IMR-90 (cell line): ENCODE measurements at regions not wholly inside any gene's neighbourhood (a gene's known extent, or its start where the extent isn't known, plus 50 kb on each side); places are given as distances from the start of the nearest gene placed in this dataset.

ENCODE experiments used
- ATAC-seq: fragments of 200-7000 bp; cut with Tn5 transposase; 2 replicates; pipeline ENCODE4 v1.9.1; 2020; ENCODE audit warnings: low read depth, mild to moderate bottlenecking, moderate library complexity
- BruUV-seq: library from RNA; stranded (reverse); fragments of 400-500 nt; replicated peaks from 2 replicates; lab custom pipeline; 2021; lab: Mats Ljungman, UMichigan
- CTCF ChIA-PET: fragments of 300-600 bp; formaldehyde crosslinking; extraction: SDS; loops from one replicate; lab custom pipeline; 2021; ENCODE audit warnings: antibody characterized with exemption; lab: Yijun Ruan, JAX
- POLR2A ChIA-PET: fragments of 300-600 bp; sonication (Branson Sonifier 250); formaldehyde crosslinking; loops from one replicate; lab custom pipeline; 2022; ENCODE audit warnings: antibody characterized with exemption; ENCODE audit not compliant: unreplicated experiment; lab: Charles Lee
- DNase-seq: peaks from one replicate; pipeline ENCODE4 v3.0.0; 2013
- H2AFZ ChIP-seq: replicated peaks from 2 replicates; pipeline ENCODE3; 2013; ENCODE audit warnings: low read length, mild to moderate bottlenecking; ENCODE audit not compliant: poor library complexity
- H2AK5ac ChIP-seq: 2 replicates; pipeline ENCODE4 v1.6.1; 2013; ENCODE audit warnings: low read depth, low read length, inconsistent platforms
- H2AK9ac ChIP-seq: replicated peaks from 2 replicates; pipeline ENCODE3; 2013; ENCODE audit warnings: mild to moderate bottlenecking, low read depth, low read length, moderate library complexity; ENCODE audit not compliant: poor library complexity
- H2BK120ac ChIP-seq: 2 replicates; pipeline ENCODE4 v1.6.1; 2013; ENCODE audit warnings: low read depth, low read length, inconsistent platforms
- H2BK15ac ChIP-seq: 3 replicates; pipeline ENCODE4 v1.6.1; 2013; ENCODE audit warnings: low read depth, low read length, inconsistent platforms
- H2BK20ac ChIP-seq: 2 replicates; pipeline ENCODE4 v1.6.1; 2013; ENCODE audit warnings: low read depth, mild to moderate bottlenecking, inconsistent platforms, low read length, moderate library complexity
- H2BK5ac ChIP-seq: 2 replicates; pipeline ENCODE4 v1.6.1; 2013; ENCODE audit warnings: mild to moderate bottlenecking, low read depth, low read length, inconsistent platforms; ENCODE audit not compliant: poor library complexity, severe bottlenecking
- H3K14ac ChIP-seq: replicated peaks from 2 replicates; pipeline ENCODE4 v1.6.1; 2013; ENCODE audit warnings: low read depth, low read length, inconsistent platforms
- H3K18ac ChIP-seq: 2 replicates; pipeline ENCODE4 v1.6.1; 2013; ENCODE audit warnings: low read depth, low read length, control low read depth
- H3K23ac ChIP-seq: 2 replicates; pipeline ENCODE4 v1.6.1; 2013; ENCODE audit warnings: low read depth, low read length, inconsistent platforms
- H3K27ac ChIP-seq: 2 replicates; pipeline ENCODE4 v1.5.1; 2013; ENCODE audit warnings: mild to moderate bottlenecking, control low read depth, low read length; ENCODE audit not compliant: insufficient read depth
- H3K27me3 ChIP-seq: 2 replicates; pipeline ENCODE4 v1.6.1; 2013; ENCODE audit warnings: low read length; ENCODE audit not compliant: control insufficient read depth, insufficient read depth
- H3K36me3 ChIP-seq: 2 replicates; pipeline ENCODE4 v1.6.1; 2013; ENCODE audit warnings: low read length, mixed read lengths; ENCODE audit not compliant: control insufficient read depth, insufficient read depth
- H3K4ac ChIP-seq: 2 replicates; pipeline ENCODE4 v1.6.1; 2013; ENCODE audit warnings: low read depth, low read length, inconsistent platforms
- H3K4me1 ChIP-seq: 2 replicates; pipeline ENCODE4 v1.6.1; 2013; ENCODE audit warnings: low read length, mixed read lengths; ENCODE audit not compliant: control insufficient read depth, insufficient read depth
- H3K4me2 ChIP-seq: 2 replicates; pipeline ENCODE4 v1.6.1; 2013; ENCODE audit warnings: low read depth, mild to moderate bottlenecking, control low read depth, low read length, moderate library complexity
- H3K4me3 ChIP-seq: 2 replicates; pipeline ENCODE4 v1.5.1; 2013; ENCODE audit warnings: low read depth, mild to moderate bottlenecking, control low read depth, low read length, moderate library complexity; ENCODE audit not compliant: insufficient read depth
- H3K56ac ChIP-seq: 2 replicates; pipeline ENCODE4 v1.6.1; 2013; ENCODE audit warnings: low read length, inconsistent platforms; ENCODE audit not compliant: insufficient read depth; ENCODE audit errors: extremely low read depth
- H3K79me1 ChIP-seq, 2 experiments: 2 replicates each; pipeline ENCODE4 v1.6.1; 2013; ENCODE audit warnings: low read length in 2 of 2, inconsistent platforms in 1 of 2, low read depth in 1 of 2
- H3K9ac ChIP-seq: 2 replicates; pipeline ENCODE4 v1.6.1; 2013; ENCODE audit warnings: low read depth, low read length, control low read depth
- H3K9me1 ChIP-seq: 2 replicates; pipeline ENCODE4 v1.6.1; 2013; ENCODE audit warnings: low read length, inconsistent platforms; ENCODE audit not compliant: insufficient read depth
- H3K9me3 ChIP-seq: 2 replicates; pipeline ENCODE4 v1.6.1; 2013; ENCODE audit warnings: low read length; ENCODE audit not compliant: control insufficient read depth, insufficient read depth
- H4K20me1 ChIP-seq: 2 replicates; pipeline ENCODE4 v1.6.1; 2013; ENCODE audit warnings: low read length, inconsistent platforms; ENCODE audit not compliant: insufficient read depth
- H4K5ac ChIP-seq: 2 replicates; pipeline ENCODE4 v1.6.1; 2013; ENCODE audit warnings: mild to moderate bottlenecking, low read depth, low read length, control low read depth
- H4K8ac ChIP-seq, 2 experiments: 2 replicates each; pipeline ENCODE4 v1.6.1; 2013; ENCODE audit warnings: low read depth in 2 of 2, low read length in 2 of 2, control low read depth in 1 of 2, inconsistent platforms in 1 of 2
- H4K91ac ChIP-seq: 2 replicates; pipeline ENCODE4 v1.6.1; 2013; ENCODE audit warnings: low read depth, low read length, inconsistent platforms; ENCODE audit not compliant: insufficient read depth
- CHD1 ChIP-seq: IDR thresholded peaks from 2 replicates; pipeline ENCODE4 v1.6.1; 2012; ENCODE audit warnings: low read depth, low read length, improper control_type of control experiment
- MAZ ChIP-seq: IDR thresholded peaks from 2 replicates; pipeline ENCODE4 v1.6.1; 2012; ENCODE audit warnings: low read depth, mild to moderate bottlenecking, low read length, improper control_type of control experiment, moderate library complexity, borderline replicate concordance
- MXI1 ChIP-seq: IDR thresholded peaks from 2 replicates; pipeline ENCODE4 v1.6.1; 2012; ENCODE audit warnings: low read depth, mild to moderate bottlenecking, low read length, moderate library complexity, borderline replicate concordance
- NFE2L2 ChIP-seq: fragments of 150-350 bp; IDR thresholded peaks from 2 replicates; pipeline ENCODE4 v1.6.1; 2016; ENCODE audit warnings: low read depth, mild to moderate bottlenecking, low read length
- RAD21 ChIP-seq: IDR thresholded peaks from 2 replicates; pipeline ENCODE4 v1.6.1; 2012; ENCODE audit warnings: low read length, improper control_type of control experiment
- WGBS, 2 experiments: methylation state at CpG; one replicate each; pipeline versions ENCODE4 v1.1.5 to v1.1.7; 2013; ENCODE audit warnings: missing lambda C conversion rate in 2 of 2; ENCODE audit not compliant: insufficient read length in 1 of 2; ENCODE audit errors: extremely low coverage in 2 of 2; 5-methylcytosine and 5-hydroxymethylcytosine counted together
- dilution Hi-C: fragments of 300-500 bp; cut with HindIII; formaldehyde crosslinking; loops from one replicate; pipeline ENCODE4 v1.14.3; 2018; ENCODE audit warnings: low sequenced_read_pairs; ENCODE audit not compliant: unreplicated experiment
- in situ Hi-C: fragments of 300-500 bp; cut with MboI; formaldehyde crosslinking; loops from 3 replicates; pipeline ENCODE4 v1.14.3; 2019; ENCODE audit warnings: low sequenced_read_pairs, inconsistent platforms, mixed read lengths
- intact Hi-C: fragments of 100-400 bp; cut with micrococcal nuclease; formaldehyde crosslinking; loops from 2 replicates; pipeline ENCODE4 v1.10.0; 2022
- TF ChIP-seq, protein P1 (sequence below): fragments of 150-350 bp; IDR thresholded peaks from 2 replicates; pipeline ENCODE4 v1.6.1; 2017; ENCODE audit warnings: mild to moderate bottlenecking, antibody characterized with exemption, low read length, low read depth

DNA sequence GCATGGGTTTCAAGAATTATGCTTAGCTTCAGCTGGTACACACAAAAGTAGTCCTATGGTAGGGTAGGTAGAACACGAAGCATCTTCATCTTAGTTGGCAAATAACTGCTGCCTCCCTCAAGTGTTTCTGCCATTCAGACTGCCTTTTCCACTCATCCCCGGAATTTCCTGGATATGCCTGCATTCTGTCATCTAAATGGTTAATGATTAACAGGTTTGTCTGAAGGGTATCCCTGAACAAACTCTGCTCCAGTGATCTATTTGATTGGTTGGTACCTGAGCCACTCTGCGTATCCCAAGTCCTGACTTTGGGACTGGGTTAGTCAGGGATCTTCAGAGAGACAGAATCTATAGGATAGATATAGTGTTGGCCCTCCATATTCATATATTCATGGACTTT lies 272.3 kb upstream of the RAG2 start:
- no peaks in the 10 kb centered on the region for H3K9me3 ChIP-seq
- TF ChIP-seq MXI1 (no peak), MAZ (no peak), RAD21 (no peak), NFE2L2 (no peak), CHD1 (no peak)
- TF ChIP-seq, protein P1, sequence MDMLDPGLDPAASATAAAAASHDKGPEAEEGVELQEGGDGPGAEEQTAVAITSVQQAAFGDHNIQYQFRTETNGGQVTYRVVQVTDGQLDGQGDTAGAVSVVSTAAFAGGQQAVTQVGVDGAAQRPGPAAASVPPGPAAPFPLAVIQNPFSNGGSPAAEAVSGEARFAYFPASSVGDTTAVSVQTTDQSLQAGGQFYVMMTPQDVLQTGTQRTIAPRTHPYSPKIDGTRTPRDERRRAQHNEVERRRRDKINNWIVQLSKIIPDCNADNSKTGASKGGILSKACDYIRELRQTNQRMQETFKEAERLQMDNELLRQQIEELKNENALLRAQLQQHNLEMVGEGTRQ, result no peak
- H3K27ac ChIP-seq, result no peak overlapping the region
- no peak overlapping the region for H2BK120ac ChIP-seq
- BruUV-seq, result no TSS peak
- H2AK5ac ChIP-seq, result no peak overlapping the region
- ATAC-seq (no peak), DNase-seq (no peak)
- H3K4me1 ChIP-seq, result no peaks in the 10 kb centered on the region
- H3K4ac ChIP-seq, result no peak overlapping the region
- WGBS, 2 experiments, result no CpG with 5 or more reads among the region's 3 CpGs
- in situ Hi-C loops, result no loop called here
- no peak overlapping the region for H2AFZ ChIP-seq
- H3K18ac ChIP-seq, result no peak overlapping the region
- no peak overlapping the region for H4K8ac ChIP-seq
- H3K9ac ChIP-seq, result no peak overlapping the region
- H2AK9ac ChIP-seq, result no peak overlapping the region
- dilution Hi-C loops, result no loop called here
- H3K36me3 ChIP-seq, result no peaks in the 10 kb centered on the region
- H3K4me2 ChIP-seq, result no peak overlapping the region
- no peak overlapping the region for H3K4me3 ChIP-seq
- H4K91ac ChIP-seq, result no peak overlapping the region
- no peaks in the 10 kb centered on the region for H3K27me3 ChIP-seq
- H4K20me1 ChIP-seq, result no peaks in the 10 kb centered on the region
- no peak overlapping the region for H2BK5ac ChIP-seq
- H3K23ac ChIP-seq, result no peak overlapping the region
- H4K5ac ChIP-seq, result no peak overlapping the region
- H3K9me1 ChIP-seq, result no peaks in the 10 kb centered on the region
- H3K14ac ChIP-seq, result no peak overlapping the region
- intact Hi-C loops, result no loop called here
- no peak overlapping the region for H3K56ac ChIP-seq
- POLR2A ChIA-PET, result no interaction called here
- no peak overlapping the region for H2BK20ac ChIP-seq
- H2BK15ac ChIP-seq, result no peak overlapping the region
- no peaks in the 10 kb centered on the region for H3K79me1 ChIP-seq
- CTCF ChIA-PET, result no interaction called here
